ENCODE measurements at regions not wholly inside any gene's neighbourhood (a gene's known extent, or its start where the extent isn't known, plus 50 kb on each side); places are given as distances from the start of the nearest gene placed in this dataset.
A peak's percentile ranks its signal among the peaks of the same experiment; 100 is the strongest.

DNA sequence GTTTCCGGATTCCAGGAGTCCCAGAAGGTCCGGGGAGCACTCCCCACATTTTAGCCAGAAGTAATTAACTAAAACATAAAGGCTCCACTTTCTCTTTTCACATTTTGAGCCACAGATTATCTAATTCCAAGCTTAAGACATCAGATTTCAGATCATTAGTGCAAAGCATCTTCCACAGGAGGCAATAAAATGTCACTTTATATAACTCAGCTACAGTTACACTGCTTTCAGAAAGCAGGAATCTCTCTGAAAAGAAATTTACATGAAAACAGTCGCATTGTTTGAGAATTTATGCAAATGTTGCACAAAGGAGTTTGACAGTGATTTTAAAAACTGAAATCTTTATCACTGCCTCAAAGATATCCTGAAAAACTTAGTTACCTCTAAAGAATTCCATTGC is 99.7 kb downstream of the LMO4 start:
- peak overlapping the region; percentile 93 for H3K27ac Mint-ChIP-seq
- no peak for TF ChIP-seq GRHL2 (CRISPR knock-in tag; IDR thresholded peaks at IDR 0.05; ENCODE audit: insufficient replicate concordance, severe bottlenecking)
- TF ChIP-seq, protein P1, sequence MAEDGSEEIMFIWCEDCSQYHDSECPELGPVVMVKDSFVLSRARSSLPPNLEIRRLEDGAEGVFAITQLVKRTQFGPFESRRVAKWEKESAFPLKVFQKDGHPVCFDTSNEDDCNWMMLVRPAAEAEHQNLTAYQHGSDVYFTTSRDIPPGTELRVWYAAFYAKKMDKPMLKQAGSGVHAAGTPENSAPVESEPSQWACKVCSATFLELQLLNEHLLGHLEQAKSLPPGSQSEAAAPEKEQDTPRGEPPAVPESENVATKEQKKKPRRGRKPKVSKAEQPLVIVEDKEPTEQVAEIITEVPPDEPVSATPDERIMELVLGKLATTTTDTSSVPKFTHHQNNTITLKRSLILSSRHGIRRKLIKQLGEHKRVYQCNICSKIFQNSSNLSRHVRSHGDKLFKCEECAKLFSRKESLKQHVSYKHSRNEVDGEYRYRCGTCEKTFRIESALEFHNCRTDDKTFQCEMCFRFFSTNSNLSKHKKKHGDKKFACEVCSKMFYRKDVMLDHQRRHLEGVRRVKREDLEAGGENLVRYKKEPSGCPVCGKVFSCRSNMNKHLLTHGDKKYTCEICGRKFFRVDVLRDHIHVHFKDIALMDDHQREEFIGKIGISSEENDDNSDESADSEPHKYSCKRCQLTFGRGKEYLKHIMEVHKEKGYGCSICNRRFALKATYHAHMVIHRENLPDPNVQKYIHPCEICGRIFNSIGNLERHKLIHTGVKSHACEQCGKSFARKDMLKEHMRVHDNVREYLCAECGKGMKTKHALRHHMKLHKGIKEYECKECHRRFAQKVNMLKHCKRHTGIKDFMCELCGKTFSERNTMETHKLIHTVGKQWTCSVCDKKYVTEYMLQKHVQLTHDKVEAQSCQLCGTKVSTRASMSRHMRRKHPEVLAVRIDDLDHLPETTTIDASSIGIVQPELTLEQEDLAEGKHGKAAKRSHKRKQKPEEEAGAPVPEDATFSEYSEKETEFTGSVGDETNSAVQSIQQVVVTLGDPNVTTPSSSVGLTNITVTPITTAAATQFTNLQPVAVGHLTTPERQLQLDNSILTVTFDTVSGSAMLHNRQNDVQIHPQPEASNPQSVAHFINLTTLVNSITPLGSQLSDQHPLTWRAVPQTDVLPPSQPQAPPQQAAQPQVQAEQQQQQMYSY (CRISPR knock-in tag; IDR thresholded peaks at IDR 0.05): no peak
- no peak for TF ChIP-seq ATF1 (CRISPR knock-in tag; IDR thresholded peaks at IDR 0.05)
- TF ChIP-seq ZNF416 (CRISPR knock-in tag; IDR thresholded peaks at IDR 0.05): no peak
- TF ChIP-seq, protein P2, sequence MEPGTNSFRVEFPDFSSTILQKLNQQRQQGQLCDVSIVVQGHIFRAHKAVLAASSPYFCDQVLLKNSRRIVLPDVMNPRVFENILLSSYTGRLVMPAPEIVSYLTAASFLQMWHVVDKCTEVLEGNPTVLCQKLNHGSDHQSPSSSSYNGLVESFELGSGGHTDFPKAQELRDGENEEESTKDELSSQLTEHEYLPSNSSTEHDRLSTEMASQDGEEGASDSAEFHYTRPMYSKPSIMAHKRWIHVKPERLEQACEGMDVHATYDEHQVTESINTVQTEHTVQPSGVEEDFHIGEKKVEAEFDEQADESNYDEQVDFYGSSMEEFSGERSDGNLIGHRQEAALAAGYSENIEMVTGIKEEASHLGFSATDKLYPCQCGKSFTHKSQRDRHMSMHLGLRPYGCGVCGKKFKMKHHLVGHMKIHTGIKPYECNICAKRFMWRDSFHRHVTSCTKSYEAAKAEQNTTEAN (CRISPR knock-in tag; IDR thresholded peaks at IDR 0.05): no peak
- ATAC-seq: peak; percentile 16; the same call in 1 of the 2 replicates
- H3K36me3 Mint-ChIP-seq: peaks cover 13% of the 10 kb centered on the region
- DNase-seq (ENCODE audit: low spot score): no peak
- peaks cover 31% of the 10 kb centered on the region for H3K4me1 Mint-ChIP-seq
- peaks cover 15% of the 10 kb centered on the region for H3K9me3 Mint-ChIP-seq
- ChIA-PET POLR2A (no interaction called here), CTCF (interaction anchor here (1.4 kb wide), 1 partner anchor 92 kb away, joined by 3 read pairs; no protein-coding TSS in a partner anchor)
- no peaks in the 10 kb centered on the region for H3K27me3 Mint-ChIP-seq (ENCODE audit: low read depth)
- peak overlapping the region; percentile 39 for H3K4me3 Mint-ChIP-seq

DNA sequence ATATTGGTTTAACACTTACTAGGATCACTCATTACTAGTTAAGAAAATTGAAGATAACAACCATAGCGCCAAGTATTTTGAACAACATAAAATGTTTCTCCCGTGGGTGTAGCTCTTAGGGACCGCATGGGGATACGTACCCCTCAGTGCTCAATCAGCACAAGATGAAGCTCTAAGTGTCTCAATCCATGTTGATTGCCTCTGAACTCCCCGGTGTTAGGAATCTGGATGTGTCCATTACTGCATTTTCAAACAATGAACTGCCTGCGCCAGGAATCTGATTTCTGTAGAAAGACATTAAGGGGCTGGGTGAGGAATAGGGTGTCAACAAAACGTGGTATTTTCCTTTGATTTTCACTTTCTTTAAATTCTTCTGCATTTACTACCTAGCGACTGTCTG is 100.2 kb downstream of the LMO4 start:
- H3K27me3 Mint-ChIP-seq (ENCODE audit: low read depth): no peaks in the 10 kb centered on the region
- ChIA-PET CTCF (interaction anchor here (1.4 kb wide), 1 partner anchor 92 kb away, joined by 3 read pairs; no protein-coding TSS in a partner anchor), POLR2A (no interaction called here)
- no peak for TF ChIP-seq SOX15 (CRISPR knock-in tag; IDR thresholded peaks at IDR 0.05)
- TF ChIP-seq, protein P3, sequence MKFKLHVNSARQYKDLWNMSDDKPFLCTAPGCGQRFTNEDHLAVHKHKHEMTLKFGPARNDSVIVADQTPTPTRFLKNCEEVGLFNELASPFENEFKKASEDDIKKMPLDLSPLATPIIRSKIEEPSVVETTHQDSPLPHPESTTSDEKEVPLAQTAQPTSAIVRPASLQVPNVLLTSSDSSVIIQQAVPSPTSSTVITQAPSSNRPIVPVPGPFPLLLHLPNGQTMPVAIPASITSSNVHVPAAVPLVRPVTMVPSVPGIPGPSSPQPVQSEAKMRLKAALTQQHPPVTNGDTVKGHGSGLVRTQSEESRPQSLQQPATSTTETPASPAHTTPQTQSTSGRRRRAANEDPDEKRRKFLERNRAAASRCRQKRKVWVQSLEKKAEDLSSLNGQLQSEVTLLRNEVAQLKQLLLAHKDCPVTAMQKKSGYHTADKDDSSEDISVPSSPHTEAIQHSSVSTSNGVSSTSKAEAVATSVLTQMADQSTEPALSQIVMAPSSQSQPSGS (CRISPR knock-in tag; IDR thresholded peaks at IDR 0.05; ENCODE audit: borderline replicate concordance, low read depth): no peak
- TF ChIP-seq NFATC4 (CRISPR knock-in tag; IDR thresholded peaks at IDR 0.05): no peak
- TF ChIP-seq FOXK1 (CRISPR knock-in tag; IDR thresholded peaks at IDR 0.05): no peak
- TF ChIP-seq TP53 (CRISPR knock-in tag; IDR thresholded peaks at IDR 0.05): no peak
- TF ChIP-seq SMAD3 (CRISPR knock-in tag; IDR thresholded peaks at IDR 0.05; ENCODE audit: borderline replicate concordance): no peak
- no peak for TF ChIP-seq GRHL2 (CRISPR knock-in tag; IDR thresholded peaks at IDR 0.05; ENCODE audit: insufficient replicate concordance, severe bottlenecking)
- H3K27ac Mint-ChIP-seq: 0 out of 2 replicates have a peak overlapping the region, but pooled peaks have one; percentile 31
- no peak for DNase-seq (ENCODE audit: low spot score)
- H3K36me3 Mint-ChIP-seq: peaks cover 13% of the 10 kb centered on the region
- peaks cover 36% of the 10 kb centered on the region for H3K4me1 Mint-ChIP-seq
- H3K9me3 Mint-ChIP-seq: peaks cover 15% of the 10 kb centered on the region
- ATAC-seq: peak; percentile 40
- peak overlapping the region; percentile 10 for H3K4me3 Mint-ChIP-seq

DNA sequence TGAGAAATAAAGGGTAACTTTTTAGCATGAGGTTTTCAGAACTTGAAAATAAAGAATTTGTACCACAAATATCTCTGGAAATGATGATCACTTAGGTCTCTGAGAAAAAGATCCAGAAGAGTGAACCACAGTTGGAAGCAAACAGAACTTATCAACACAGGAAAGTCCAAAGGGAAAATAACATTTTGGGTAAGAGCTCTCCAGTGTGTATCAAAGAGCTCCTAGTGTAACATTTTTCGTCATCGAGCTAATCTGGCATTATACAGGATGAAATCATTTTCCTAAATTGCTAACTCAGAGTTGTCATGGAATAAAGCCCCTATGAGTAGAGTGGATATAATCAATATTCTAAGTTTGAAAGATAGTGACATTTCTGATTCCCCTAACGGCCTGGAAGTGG is 104.0 kb downstream of the LMO4 start:
- Mint-ChIP-seq H3K4me1 (peaks cover 55% of the 10 kb centered on the region), H3K36me3 (peaks cover 13% of the 10 kb centered on the region), H3K27ac (no peak overlapping the region), H3K9me3 (peaks cover 15% of the 10 kb centered on the region), H3K4me3 (no peak overlapping the region), H3K27me3 (ENCODE audit: low read depth) (no peaks in the 10 kb centered on the region)
- CTCF ChIA-PET: no interaction called here
- DNase-seq (ENCODE audit: low spot score): no peak
- ATAC-seq: no peak
- POLR2A ChIA-PET: no interaction called here
- TF ChIP-seq NR1H2 (CRISPR knock-in tag; IDR thresholded peaks at IDR 0.05) (no peak), FOXK1 (CRISPR knock-in tag; IDR thresholded peaks at IDR 0.05) (no peak), ZBTB21 (CRISPR knock-in tag; IDR thresholded peaks at IDR 0.05; ENCODE audit: borderline replicate concordance) (no peak), TCF7 (CRISPR knock-in tag; IDR thresholded peaks at IDR 0.05; ENCODE audit: low read depth) (no peak), FOXJ3 (CRISPR knock-in tag; IDR thresholded peaks at IDR 0.05; ENCODE audit: borderline replicate concordance) (no peak), ZNF416 (CRISPR knock-in tag; IDR thresholded peaks at IDR 0.05) (no peak)
- TF ChIP-seq, protein P4, sequence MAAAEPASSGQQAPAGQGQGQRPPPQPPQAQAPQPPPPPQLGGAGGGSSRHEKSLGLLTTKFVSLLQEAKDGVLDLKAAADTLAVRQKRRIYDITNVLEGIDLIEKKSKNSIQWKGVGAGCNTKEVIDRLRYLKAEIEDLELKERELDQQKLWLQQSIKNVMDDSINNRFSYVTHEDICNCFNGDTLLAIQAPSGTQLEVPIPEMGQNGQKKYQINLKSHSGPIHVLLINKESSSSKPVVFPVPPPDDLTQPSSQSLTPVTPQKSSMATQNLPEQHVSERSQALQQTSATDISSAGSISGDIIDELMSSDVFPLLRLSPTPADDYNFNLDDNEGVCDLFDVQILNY (CRISPR knock-in tag; IDR thresholded peaks at IDR 0.05): no peak
- TF ChIP-seq, protein P5, sequence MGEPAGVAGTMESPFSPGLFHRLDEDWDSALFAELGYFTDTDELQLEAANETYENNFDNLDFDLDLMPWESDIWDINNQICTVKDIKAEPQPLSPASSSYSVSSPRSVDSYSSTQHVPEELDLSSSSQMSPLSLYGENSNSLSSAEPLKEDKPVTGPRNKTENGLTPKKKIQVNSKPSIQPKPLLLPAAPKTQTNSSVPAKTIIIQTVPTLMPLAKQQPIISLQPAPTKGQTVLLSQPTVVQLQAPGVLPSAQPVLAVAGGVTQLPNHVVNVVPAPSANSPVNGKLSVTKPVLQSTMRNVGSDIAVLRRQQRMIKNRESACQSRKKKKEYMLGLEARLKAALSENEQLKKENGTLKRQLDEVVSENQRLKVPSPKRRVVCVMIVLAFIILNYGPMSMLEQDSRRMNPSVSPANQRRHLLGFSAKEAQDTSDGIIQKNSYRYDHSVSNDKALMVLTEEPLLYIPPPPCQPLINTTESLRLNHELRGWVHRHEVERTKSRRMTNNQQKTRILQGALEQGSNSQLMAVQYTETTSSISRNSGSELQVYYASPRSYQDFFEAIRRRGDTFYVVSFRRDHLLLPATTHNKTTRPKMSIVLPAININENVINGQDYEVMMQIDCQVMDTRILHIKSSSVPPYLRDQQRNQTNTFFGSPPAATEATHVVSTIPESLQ (CRISPR knock-in tag; IDR thresholded peaks at IDR 0.05): no peak
- TF ChIP-seq, protein P6, sequence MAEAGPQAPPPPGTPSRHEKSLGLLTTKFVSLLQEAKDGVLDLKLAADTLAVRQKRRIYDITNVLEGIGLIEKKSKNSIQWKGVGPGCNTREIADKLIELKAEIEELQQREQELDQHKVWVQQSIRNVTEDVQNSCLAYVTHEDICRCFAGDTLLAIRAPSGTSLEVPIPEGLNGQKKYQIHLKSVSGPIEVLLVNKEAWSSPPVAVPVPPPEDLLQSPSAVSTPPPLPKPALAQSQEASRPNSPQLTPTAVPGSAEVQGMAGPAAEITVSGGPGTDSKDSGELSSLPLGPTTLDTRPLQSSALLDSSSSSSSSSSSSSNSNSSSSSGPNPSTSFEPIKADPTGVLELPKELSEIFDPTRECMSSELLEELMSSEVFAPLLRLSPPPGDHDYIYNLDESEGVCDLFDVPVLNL (CRISPR knock-in tag; IDR thresholded peaks at IDR 0.05; ENCODE audit: borderline replicate concordance, low read depth): no peak
- TF ChIP-seq, protein P7, sequence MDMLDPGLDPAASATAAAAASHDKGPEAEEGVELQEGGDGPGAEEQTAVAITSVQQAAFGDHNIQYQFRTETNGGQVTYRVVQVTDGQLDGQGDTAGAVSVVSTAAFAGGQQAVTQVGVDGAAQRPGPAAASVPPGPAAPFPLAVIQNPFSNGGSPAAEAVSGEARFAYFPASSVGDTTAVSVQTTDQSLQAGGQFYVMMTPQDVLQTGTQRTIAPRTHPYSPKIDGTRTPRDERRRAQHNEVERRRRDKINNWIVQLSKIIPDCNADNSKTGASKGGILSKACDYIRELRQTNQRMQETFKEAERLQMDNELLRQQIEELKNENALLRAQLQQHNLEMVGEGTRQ (CRISPR knock-in tag; IDR thresholded peaks at IDR 0.05): no peak
- TF ChIP-seq, protein P8, sequence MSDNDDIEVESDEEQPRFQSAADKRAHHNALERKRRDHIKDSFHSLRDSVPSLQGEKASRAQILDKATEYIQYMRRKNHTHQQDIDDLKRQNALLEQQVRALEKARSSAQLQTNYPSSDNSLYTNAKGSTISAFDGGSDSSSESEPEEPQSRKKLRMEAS (CRISPR knock-in tag; IDR thresholded peaks at IDR 0.05): no peak
